Right cardiac atrium (tissue), 5 donors: ENCODE measurements at regions not wholly inside any gene's neighbourhood (a gene's known extent, or its start where the extent isn't known, plus 50 kb on each side); places are given as distances from the start of the nearest gene placed in this dataset.
A peak's percentile ranks its signal among the peaks of the same experiment; 100 is the strongest.

Source experiments
- ATAC-seq, 2 donors: fragments of 200-7000 bp; cut with Tn5 transposase; one replicate each; pipeline versions ENCODE4 v1.8.0 to v1.9.1; 2020; ENCODE audit warnings: moderate library complexity in 2 of 2, mild to moderate bottlenecking in 1 of 2
- DNase-seq, 3 donors: peaks; one replicate each; pipeline ENCODE4 v3.0.0-alpha.2; 2020
- H3K27ac ChIP-seq: one replicate; pipeline ENCODE4 v1.5.1; 2013; ENCODE audit warnings: mild to moderate bottlenecking, low read length, control low read depth, moderate library complexity
- H3K27me3 ChIP-seq: one replicate; pipeline ENCODE4 v1.6.1; 2013; ENCODE audit not compliant: control insufficient read depth, insufficient read depth
- H3K4me1 ChIP-seq: one replicate; pipeline ENCODE4 v1.6.1; 2013; ENCODE audit warnings: low read length; ENCODE audit not compliant: control insufficient read depth, insufficient read depth
- H3K4me3 ChIP-seq: one replicate; pipeline ENCODE4 v1.5.1; 2013; ENCODE audit warnings: low read length, control low read depth
- H3K9me3 ChIP-seq: one replicate; pipeline ENCODE4 v1.6.1; 2013; ENCODE audit warnings: low read length; ENCODE audit not compliant: control insufficient read depth
- WGBS: extraction: QIAGEN DNeasy Blood & Tissue Kit; methylation state at CpG from one replicate; pipeline ENCODE4 v1.1.7; 2013; 5-methylcytosine and 5-hydroxymethylcytosine counted together
- intact Hi-C, 4 donors: fragments of 100-400 bp; cut with DNase I; formaldehyde crosslinking; loops; one replicate each; pipeline versions ENCODE4 v1.11.0 to v1.14.0; 2022 to 2023
- donor health status: healthy with polysubstance abuse.
- donor health status: DM: no; HTN: yes; CAD: no.
- donor health status: DM: no; HTN: no; CAD: no.
- donor health status: DM: no; HTN: yes; CAD: no; lungs with severe emphysema.
- donor health status: DM: yes; HTN: yes; CAD: no.

- Histone ChIP-seq H3K4me3 (no peak overlapping the region), H3K9me3 (no peaks in the 10 kb centered on the region), H3K4me1 (no peaks in the 10 kb centered on the region), H3K27me3 (no peaks in the 10 kb centered on the region), H3K27ac (no peak overlapping the region)
- 76% methylated on average over 2 of the region's 2 CpGs for WGBS
- intact Hi-C loops: no loop called here
- ATAC-seq: no peak
- DNase-seq: no peak
These were observed 396.5 kb upstream of the VWC2 start for GRCh38 chr7:49376817-49377375.

DNA sequence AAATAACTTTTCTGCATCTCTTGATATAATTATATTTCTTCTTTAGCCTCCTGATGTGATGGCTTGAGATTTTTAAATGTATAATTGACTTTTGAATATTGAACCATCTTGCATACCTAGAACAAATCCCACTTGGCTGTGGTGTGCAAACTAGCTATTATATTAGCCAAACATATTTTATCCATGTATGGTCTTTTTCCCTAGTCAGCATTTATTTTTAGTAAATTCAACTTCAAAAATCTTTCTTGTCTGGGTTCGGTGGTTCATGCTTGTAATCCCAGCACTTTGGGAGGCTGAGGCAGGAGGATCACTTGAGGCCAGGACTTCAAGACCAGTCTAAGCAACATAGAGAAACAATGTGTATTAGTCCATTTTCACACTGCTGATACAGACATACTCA, 386.6 kb upstream of the VWC2 start:
- Histone ChIP-seq H3K27me3 (no peaks in the 10 kb centered on the region), H3K27ac (no peak overlapping the region), H3K4me3 (no peak overlapping the region), H3K4me1 (no peaks in the 10 kb centered on the region), H3K9me3 (no peaks in the 10 kb centered on the region)
- no peak for DNase-seq
- no peak for ATAC-seq
- 75% methylated on average over 1 of the region's 1 CpG for WGBS
- intact Hi-C loops: no loop called here

GRCh38 chr7:49389871-49390479, 383.5 kb upstream of the VWC2 start:
- Histone ChIP-seq H3K27ac (no peak overlapping the region), H3K27me3 (no peaks in the 10 kb centered on the region), H3K4me3 (no peak overlapping the region), H3K9me3 (no peaks in the 10 kb centered on the region), H3K4me1 (no peaks in the 10 kb centered on the region)
- intact Hi-C loops: no loop called here
- 64% methylated on average over 7 of the region's 7 CpGs for WGBS
- ATAC-seq: no peak
- DNase-seq: no peak

- 76% methylated on average over 4 of the region's 4 CpGs for WGBS
- intact Hi-C loops: no loop called here
- Histone ChIP-seq H3K4me1 (no peaks in the 10 kb centered on the region), H3K9me3 (no peaks in the 10 kb centered on the region), H3K4me3 (no peak overlapping the region), H3K27me3 (no peaks in the 10 kb centered on the region), H3K27ac (no peak overlapping the region)
- DNase-seq: no peak
- ATAC-seq: no peak
These were observed 377.2 kb upstream of the VWC2 start for GRCh38 chr7:49396229-49396628.

DNA sequence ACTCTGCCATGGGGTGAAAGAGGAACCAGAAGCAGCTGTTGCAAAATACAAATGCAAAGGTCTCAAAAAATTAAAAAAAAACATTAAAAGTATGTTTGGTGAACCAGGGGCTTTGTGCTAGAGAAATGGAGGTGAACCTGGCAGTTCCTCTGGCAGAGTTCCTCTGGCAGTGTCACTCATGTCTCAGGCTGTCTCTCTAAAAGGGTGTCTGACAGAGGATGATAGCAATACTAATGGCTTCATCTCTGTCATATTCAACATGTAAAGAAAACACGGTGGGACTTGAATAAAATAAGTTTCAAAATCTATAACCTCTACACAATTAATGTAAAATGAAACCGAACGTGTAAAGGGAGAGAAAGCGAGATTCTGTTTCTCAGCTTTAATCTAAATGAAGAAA, 375.7 kb upstream of the VWC2 start:
- Histone ChIP-seq H3K27ac (no peak overlapping the region), H3K27me3 (no peaks in the 10 kb centered on the region), H3K4me1 (no peaks in the 10 kb centered on the region), H3K4me3 (no peak overlapping the region), H3K9me3 (no peaks in the 10 kb centered on the region)
- intact Hi-C loops: no loop called here
- WGBS: 77% methylated on average over 4 of the region's 4 CpGs
- ATAC-seq (no peak), DNase-seq (no peak)

DNA sequence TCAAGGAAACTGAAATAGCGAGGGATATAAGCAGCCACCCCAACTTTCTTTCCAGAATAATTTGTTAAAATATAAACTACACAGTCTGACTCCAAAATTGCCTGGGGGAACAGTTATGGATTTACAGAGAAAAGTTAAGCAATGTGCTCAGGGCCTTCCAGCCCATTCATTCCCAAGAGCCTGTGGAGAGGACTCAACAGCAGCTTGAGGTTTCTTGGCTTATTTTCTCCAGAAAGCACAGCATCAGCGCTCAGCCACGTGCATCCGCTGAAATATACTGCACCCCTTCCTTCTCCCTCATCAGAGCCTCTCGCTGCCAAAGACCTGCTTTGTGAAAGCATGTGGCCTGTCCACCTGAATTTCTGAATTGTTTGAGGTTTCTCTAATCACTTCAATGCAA, 375.2 kb upstream of the VWC2 start:
- H3K9me3 ChIP-seq: no peaks in the 10 kb centered on the region
- 70% methylated on average over 5 of the region's 5 CpGs for WGBS
- H3K4me3 ChIP-seq: no peak overlapping the region
- H3K27me3 ChIP-seq: no peaks in the 10 kb centered on the region
- ATAC-seq (peak in 1 of 2 donors; percentile 29), DNase-seq (no peak)
- intact Hi-C loops: no loop called here
- no peak overlapping the region for H3K27ac ChIP-seq
- H3K4me1 ChIP-seq: no peaks in the 10 kb centered on the region

DNA sequence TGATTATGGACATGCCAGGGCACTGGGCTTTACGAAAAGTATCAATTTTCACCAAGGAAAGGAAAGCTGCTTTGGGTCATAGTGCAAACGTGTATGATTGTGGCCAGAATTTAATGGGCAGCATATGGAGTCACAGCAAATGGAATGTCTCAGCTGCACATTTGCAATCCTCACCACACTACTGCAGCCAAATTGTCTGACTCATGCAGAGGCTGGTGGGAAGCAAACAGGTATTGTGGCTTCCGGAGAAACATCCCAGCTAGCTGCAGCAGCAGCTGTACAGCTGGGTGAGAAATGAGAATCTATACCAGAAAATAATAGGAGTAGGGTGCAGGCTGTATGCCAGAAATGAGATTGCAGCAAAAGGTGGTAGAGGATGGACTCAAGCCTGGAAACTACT, 374.7 kb upstream of the VWC2 start:
- intact Hi-C loops: no loop called here
- Histone ChIP-seq H3K27ac (no peak overlapping the region), H3K4me3 (no peak overlapping the region), H3K27me3 (no peaks in the 10 kb centered on the region), H3K9me3 (no peaks in the 10 kb centered on the region), H3K4me1 (no peaks in the 10 kb centered on the region)
- DNase-seq (no peak), ATAC-seq (no peak)
- WGBS: 55% methylated on average over 3 of the region's 3 CpGs

DNA sequence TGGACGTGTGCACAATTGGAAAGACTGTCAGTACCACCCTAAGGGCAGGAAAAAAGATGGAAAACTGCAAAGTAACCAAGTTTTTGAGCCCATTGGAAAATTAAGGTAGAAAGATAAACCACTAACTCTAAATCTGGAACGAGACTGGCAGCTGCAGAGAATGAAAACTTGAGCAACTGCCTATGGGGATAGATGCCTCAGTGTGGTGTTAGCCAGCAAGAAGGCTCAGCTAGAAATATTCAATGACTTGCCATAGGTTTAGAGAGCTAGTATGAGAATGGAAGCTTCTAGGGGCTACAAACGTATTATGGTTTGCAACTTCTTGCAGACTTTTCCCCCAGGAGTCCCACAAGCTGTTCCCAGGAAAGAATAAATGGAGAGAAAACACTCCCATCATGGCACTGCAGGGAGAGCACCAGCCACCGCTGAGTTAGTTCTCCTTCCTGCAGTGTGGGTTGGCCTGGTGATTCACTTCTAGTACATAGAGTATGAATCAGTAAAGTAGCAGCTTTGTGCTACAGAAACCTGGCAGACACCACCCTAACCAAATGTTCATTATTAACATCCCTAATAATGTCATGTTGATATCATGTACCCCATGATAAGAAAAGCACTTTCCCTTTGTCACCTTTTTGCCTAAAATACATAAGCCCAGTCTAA, 372.4 kb upstream of the VWC2 start:
- ATAC-seq: no peak
- Histone ChIP-seq H3K27ac (no peak overlapping the region), H3K4me1 (no peaks in the 10 kb centered on the region), H3K4me3 (no peak overlapping the region), H3K9me3 (no peaks in the 10 kb centered on the region), H3K27me3 (no peaks in the 10 kb centered on the region)
- DNase-seq: no peak
- intact Hi-C loops: no loop called here
- WGBS: 60% methylated on average over 4 of the region's 4 CpGs

- DNase-seq: no peak
- no peak overlapping the region for H3K4me3 ChIP-seq
- ATAC-seq: no peak
- intact Hi-C loops: no loop called here
- no peaks in the 10 kb centered on the region for H3K4me1 ChIP-seq
- no peak overlapping the region for H3K27ac ChIP-seq
- no peaks in the 10 kb centered on the region for H3K9me3 ChIP-seq
- H3K27me3 ChIP-seq: no peaks in the 10 kb centered on the region
- 82% methylated on average over 2 of the region's 2 CpGs for WGBS
These were observed 369.6 kb upstream of the VWC2 start for GRCh38 chr7:49403844-49404243.

DNA sequence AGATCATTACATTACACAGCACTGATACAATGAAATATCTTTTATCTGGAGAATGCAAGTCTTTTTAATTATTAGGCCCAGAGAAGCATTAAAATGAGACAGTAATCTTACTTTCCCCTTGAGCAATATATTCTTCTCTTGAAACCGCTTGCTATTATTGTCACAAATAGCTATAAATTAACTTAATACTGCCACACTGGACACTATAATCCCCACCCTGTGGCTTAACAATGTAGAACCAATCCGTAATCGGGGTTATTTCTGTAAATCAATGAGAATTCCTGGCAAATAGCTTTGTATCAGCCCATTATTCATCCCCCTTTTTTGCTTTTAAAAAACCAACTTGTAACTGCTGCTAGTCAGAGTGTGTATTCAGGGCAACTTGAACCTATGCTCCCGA, 366.2 kb upstream of the VWC2 start:
- H3K27ac ChIP-seq: no peak overlapping the region
- DNase-seq: no peak
- H3K9me3 ChIP-seq: no peaks in the 10 kb centered on the region
- no peaks in the 10 kb centered on the region for H3K4me1 ChIP-seq
- intact Hi-C loops: no loop called here
- no peak overlapping the region for H3K4me3 ChIP-seq
- 81% methylated on average over 4 of the region's 4 CpGs for WGBS
- no peaks in the 10 kb centered on the region for H3K27me3 ChIP-seq
- ATAC-seq: no peak

GRCh38 chr7:49417034-49417433, 356.4 kb upstream of the VWC2 start:
- 70% methylated on average over 2 of the region's 2 CpGs for WGBS
- Histone ChIP-seq H3K4me1 (no peaks in the 10 kb centered on the region), H3K27ac (no peak overlapping the region), H3K9me3 (no peaks in the 10 kb centered on the region), H3K4me3 (no peak overlapping the region), H3K27me3 (no peaks in the 10 kb centered on the region)
- DNase-seq (no peak), ATAC-seq (no peak)
- intact Hi-C loops: no loop called here
